Keratinocyte (primary cell): ENCODE measurements at regions not wholly inside any gene's neighbourhood (a gene's known extent, or its start where the extent isn't known, plus 50 kb on each side); places are given as distances from the start of the nearest gene placed in this dataset.

Experiments
- DNase-seq: peaks from one replicate; pipeline ENCODE4 v3.0.0-alpha.2; 2011; ENCODE audit warnings: low read depth, missing footprints, low spot score
- FAIRE-seq: peaks from 2 replicates; lab custom pipeline; 2011; peaks lifted over from hg19 to GRCh38; lab: Jason Lieb, UNC
- H2AFZ ChIP-seq: 2 replicates; pipeline ENCODE4 v1.6.0; 2012; ENCODE audit warnings: low read length, control low read depth, inconsistent platforms; ENCODE audit not compliant: control insufficient read depth
- H3K27ac ChIP-seq: 2 replicates; pipeline ENCODE4 v1.5.1; 2011; ENCODE audit warnings: low read length; ENCODE audit not compliant: control insufficient read depth, insufficient read depth
- H3K27me3 ChIP-seq: 3 replicates; pipeline ENCODE4 v1.6.0; 2011; ENCODE audit warnings: low read length; ENCODE audit not compliant: control insufficient read depth, insufficient read depth; ENCODE audit errors: extremely low read depth
- H3K36me3 ChIP-seq, 2 experiments: 2 replicates in 1 of 2; 3 replicates in 1 of 2; pipeline ENCODE4 v1.5.1; 2011; ENCODE audit warnings: low read length in 2 of 2, mild to moderate bottlenecking in 1 of 2; ENCODE audit not compliant: control insufficient read depth in 2 of 2, insufficient read depth in 2 of 2; ENCODE audit errors: extremely low read depth in 1 of 2
- H3K4me1 ChIP-seq: 3 replicates; pipeline ENCODE4 v1.5.1; 2011; ENCODE audit warnings: low read length; ENCODE audit not compliant: control insufficient read depth, insufficient read depth; ENCODE audit errors: extremely low read depth
- H3K4me2 ChIP-seq: 3 replicates; pipeline ENCODE4 v1.6.0; 2011; ENCODE audit warnings: low read depth, low read length; ENCODE audit not compliant: control insufficient read depth, insufficient read depth; ENCODE audit errors: extremely low read depth
- H3K4me3 ChIP-seq, 3 experiments: fragments of 200-600 bp in 1 of 3; sonication (generic) in 1 of 3; 2 replicates in 2 of 3; 3 replicates in 1 of 3; pipeline ENCODE4 v1.5.1; 2011 to 2016; ENCODE audit warnings: low read length in 3 of 3, mild to moderate bottlenecking in 3 of 3, control low read depth in 2 of 3, inconsistent platforms in 1 of 3, low read depth in 1 of 3, mixed read lengths in 1 of 3, mixed run types in 1 of 3, moderate library complexity in 1 of 3; ENCODE audit not compliant: control insufficient read depth in 2 of 3, insufficient read depth in 2 of 3; ENCODE audit errors: extremely low read depth in 1 of 3
- H3K79me2 ChIP-seq: 2 replicates; pipeline ENCODE4 v1.6.0; 2012; ENCODE audit warnings: low read length; ENCODE audit not compliant: control insufficient read depth, insufficient read depth
- H3K9ac ChIP-seq: 3 replicates; pipeline ENCODE4 v1.6.0; 2011; ENCODE audit warnings: low read length; ENCODE audit not compliant: control insufficient read depth, insufficient read depth; ENCODE audit errors: extremely low read depth
- H3K9me1 ChIP-seq: 3 replicates; pipeline ENCODE4 v1.6.0; 2011; ENCODE audit warnings: low read length; ENCODE audit not compliant: control insufficient read depth, insufficient read depth; ENCODE audit errors: extremely low read depth
- H3K9me3 ChIP-seq: 2 replicates; pipeline ENCODE4 v1.5.1; 2012; ENCODE audit warnings: low read depth, low read length; ENCODE audit not compliant: control insufficient read depth
- H4K20me1 ChIP-seq: 3 replicates; pipeline ENCODE4 v1.6.0; 2011; ENCODE audit warnings: low read length; ENCODE audit not compliant: control insufficient read depth, insufficient read depth; ENCODE audit errors: extremely low read depth
- CTCF ChIP-seq, 3 experiments: IDR thresholded peaks in 1 of 3; conservative IDR thresholded peaks in 1 of 3; optimal IDR thresholded peaks in 1 of 3; 2 replicates in 2 of 3; 3 replicates in 1 of 3; pipeline versions ENCODE3 to v1.5.1; 2011; ENCODE audit warnings: low read length in 3 of 3, mild to moderate bottlenecking in 3 of 3, moderate library complexity in 2 of 3, control low read depth in 1 of 3, inconsistent platforms in 1 of 3; ENCODE audit not compliant: insufficient read depth in 2 of 3; ENCODE audit errors: extremely low read depth in 1 of 3
- EZH2 ChIP-seq: IDR thresholded peaks from one replicate; pipeline ENCODE4 v1.6.1; 2012; ENCODE audit warnings: inconsistent platforms, mild to moderate bottlenecking, low read length, moderate library complexity
- dilution Hi-C: fragments of 300-500 bp; cut with MboI; formaldehyde crosslinking; loops from one replicate; pipeline ENCODE4 v1.7.0; 2020; ENCODE audit warnings: low sequenced_read_pairs; ENCODE audit not compliant: extremely low pct_ligation_motif_present

- no peaks in the 10 kb centered on the region for H3K9me3 ChIP-seq
- no peaks in the 10 kb centered on the region for H3K27me3 ChIP-seq
- no peaks in the 10 kb centered on the region for H3K9me1 ChIP-seq
- H3K27ac ChIP-seq = no peak overlapping the region
- H3K4me2 ChIP-seq = no peak overlapping the region
- no peaks in the 10 kb centered on the region for H3K4me1 ChIP-seq
- TF ChIP-seq EZH2 (no peak), CTCF (optimal IDR thresholded peaks at IDR 0.05 in 1 of 3, IDR thresholded peaks at IDR 0.05 in 1 of 3, conservative IDR thresholded peaks at IDR 0.05 in 1 of 3; ENCODE audit: extremely low read depth in 1 of 3, insufficient read depth in 2 of 3, low read length in 3 of 3) (no peak)
- dilution Hi-C loops = no loop called here
- FAIRE-seq (no peak), DNase-seq (no peak)
- no peaks in the 10 kb centered on the region for H3K79me2 ChIP-seq
- H3K4me3 ChIP-seq = no peak overlapping the region
- no peaks in the 10 kb centered on the region for H3K36me3 ChIP-seq
- H2AFZ ChIP-seq = no peak overlapping the region
- no peak overlapping the region for H3K9ac ChIP-seq
- H4K20me1 ChIP-seq = no peaks in the 10 kb centered on the region
These were observed 1640.8 kb upstream of the PIK3C3 start for GRCh38 chr18:40314199-40314598.

- H3K4me2 ChIP-seq = no peak overlapping the region
- no peak for TF ChIP-seq EZH2
These were observed 1641.9 kb upstream of the PIK3C3 start for GRCh38 chr18:40313030-40313642.

GRCh38 chr18:40307627-40308026 is 1647.4 kb upstream of the PIK3C3 start:
- Histone ChIP-seq H3K4me2 (no peak overlapping the region), H3K27ac (no peak overlapping the region), H3K79me2 (no peaks in the 10 kb centered on the region), H4K20me1 (no peaks in the 10 kb centered on the region), H3K4me3 (no peak overlapping the region), H3K9me1 (no peaks in the 10 kb centered on the region), H3K9ac (no peak overlapping the region), H3K4me1 (no peaks in the 10 kb centered on the region), H3K27me3 (no peaks in the 10 kb centered on the region), H2AFZ (no peak overlapping the region), H3K9me3 (no peaks in the 10 kb centered on the region), H3K36me3 (no peaks in the 10 kb centered on the region)
- DNase-seq (no peak), FAIRE-seq (no peak)
- dilution Hi-C loops = no loop called here
- TF ChIP-seq EZH2 = no peak
- no peak for TF ChIP-seq CTCF (optimal IDR thresholded peaks at IDR 0.05 in 1 of 3, IDR thresholded peaks at IDR 0.05 in 1 of 3, conservative IDR thresholded peaks at IDR 0.05 in 1 of 3; ENCODE audit: extremely low read depth in 1 of 3, insufficient read depth in 2 of 3, low read length in 3 of 3)

More at GRCh38 chr18:40313030-40313642, 1641.9 kb upstream of the PIK3C3 start:
- Histone ChIP-seq H3K9me3 (no peaks in the 10 kb centered on the region), H3K9ac (no peak overlapping the region), H3K36me3 (no peaks in the 10 kb centered on the region), H3K27me3 (no peaks in the 10 kb centered on the region), H3K4me1 (no peaks in the 10 kb centered on the region), H3K79me2 (no peaks in the 10 kb centered on the region), H3K9me1 (no peaks in the 10 kb centered on the region), H3K4me3 (no peak overlapping the region), H2AFZ (no peak overlapping the region), H4K20me1 (no peaks in the 10 kb centered on the region), H3K27ac (no peak overlapping the region)
- no peak for FAIRE-seq
- DNase-seq = no peak
- dilution Hi-C loops = no loop called here
